Mesenchymal stem cell (in vitro differentiated cells and primary cell): ENCODE measurements at regions not wholly inside any gene's neighbourhood (a gene's known extent, or its start where the extent isn't known, plus 50 kb on each side); places are given as distances from the start of the nearest gene placed in this dataset.

Experiments
- DNase-seq: peaks from one replicate; pipeline ENCODE4 v3.0.0-alpha.2; 2013
- H2AFZ ChIP-seq: one replicate; pipeline ENCODE4 v1.6.1; 2013; ENCODE audit warnings: low read depth, mild to moderate bottlenecking, control low read depth, inconsistent platforms, low read length, moderate library complexity
- H2AK5ac ChIP-seq: 2 replicates; pipeline ENCODE4 v1.6.1; 2013; ENCODE audit warnings: low read length, moderate library complexity, mild to moderate bottlenecking, inconsistent platforms; ENCODE audit not compliant: severe bottlenecking
- H2BK120ac ChIP-seq: one replicate; pipeline ENCODE4 v1.6.1; 2013; ENCODE audit warnings: low read depth, mild to moderate bottlenecking, inconsistent platforms, low read length, moderate library complexity
- H2BK12ac ChIP-seq, 2 experiments: one replicate each; pipeline ENCODE4 v1.6.1; 2013; ENCODE audit warnings: inconsistent platforms in 2 of 2, low read length in 2 of 2, mild to moderate bottlenecking in 2 of 2, moderate library complexity in 2 of 2, control low read depth in 1 of 2
- H2BK15ac ChIP-seq: one replicate; pipeline ENCODE4 v1.6.1; 2013; ENCODE audit warnings: mild to moderate bottlenecking, low read depth, inconsistent platforms; ENCODE audit not compliant: poor library complexity, severe bottlenecking
- H2BK5ac ChIP-seq: 2 replicates; pipeline ENCODE4 v1.6.1; 2013; ENCODE audit warnings: low read depth, mild to moderate bottlenecking, low read length, control low read depth, inconsistent platforms; ENCODE audit not compliant: poor library complexity, severe bottlenecking
- H3K14ac ChIP-seq, 2 experiments: one replicate each; pipeline ENCODE4 v1.6.1; 2013; ENCODE audit warnings: inconsistent platforms in 2 of 2, low read length in 2 of 2, control low read depth in 1 of 2, mild to moderate bottlenecking in 1 of 2, moderate library complexity in 1 of 2
- H3K18ac ChIP-seq, 2 experiments: one replicate each; pipeline ENCODE4 v1.6.1; 2013; ENCODE audit warnings: inconsistent platforms in 2 of 2, low read length in 2 of 2, control low read depth in 1 of 2, low read depth in 1 of 2, mild to moderate bottlenecking in 1 of 2
- H3K23ac ChIP-seq, 2 experiments: one replicate each; pipeline ENCODE4 v1.6.1; 2013; ENCODE audit warnings: inconsistent platforms in 2 of 2, low read length in 2 of 2, mild to moderate bottlenecking in 2 of 2, moderate library complexity in 2 of 2, control low read depth in 1 of 2
- H3K27ac ChIP-seq: 2 replicates; pipeline ENCODE4 v1.5.1; 2013; ENCODE audit warnings: mild to moderate bottlenecking, moderate library complexity, low read length, control low read depth, inconsistent platforms; ENCODE audit not compliant: poor library complexity, severe bottlenecking
- H3K27me3 ChIP-seq, 2 experiments: 2 replicates each; pipeline versions ENCODE4 v1.6.1 to v1.7.0; 2013; ENCODE audit warnings: low read length in 2 of 2, mild to moderate bottlenecking in 2 of 2, moderate library complexity in 2 of 2, control low read depth in 1 of 2, inconsistent platforms in 1 of 2; ENCODE audit not compliant: control insufficient read depth in 1 of 2, insufficient read depth in 1 of 2
- H3K36me3 ChIP-seq, 2 experiments: 2 replicates each; pipeline versions ENCODE4 v1.6.1 to v1.7.0; 2013; ENCODE audit warnings: low read length in 2 of 2, control low read depth in 1 of 2, inconsistent platforms in 1 of 2, low read depth in 1 of 2, mild to moderate bottlenecking in 1 of 2; ENCODE audit not compliant: insufficient read depth in 2 of 2, control insufficient read depth in 1 of 2
- H3K4ac ChIP-seq, 2 experiments: one replicate each; pipeline ENCODE4 v1.6.1; 2013; ENCODE audit warnings: inconsistent platforms in 2 of 2, low read length in 2 of 2, mild to moderate bottlenecking in 2 of 2, moderate library complexity in 2 of 2, control low read depth in 1 of 2, low read depth in 1 of 2
- H3K4me1 ChIP-seq: 2 replicates; pipeline ENCODE4 v1.6.1; 2013; ENCODE audit warnings: low read depth, low read length, control low read depth; ENCODE audit not compliant: control insufficient read depth, insufficient read depth
- H3K4me2 ChIP-seq: 2 replicates; pipeline ENCODE4 v1.6.1; 2013; ENCODE audit warnings: low read length, mild to moderate bottlenecking, inconsistent platforms; ENCODE audit not compliant: poor library complexity, severe bottlenecking
- H3K4me3 ChIP-seq, 2 experiments: 2 replicates each; pipeline versions ENCODE4 v1.5.1 to v1.7.0; 2013; ENCODE audit warnings: low read length in 2 of 2, mild to moderate bottlenecking in 2 of 2, control low read depth in 1 of 2, low read depth in 1 of 2; ENCODE audit not compliant: insufficient read depth in 1 of 2
- H3K79me1 ChIP-seq: replicated peaks from 2 replicates; pipeline ENCODE4 v1.6.1; 2013; ENCODE audit warnings: mild to moderate bottlenecking, control low read depth, low read length, inconsistent platforms; ENCODE audit not compliant: poor library complexity, severe bottlenecking
- H3K9ac ChIP-seq: 2 replicates; pipeline ENCODE4 v1.7.0; 2013; ENCODE audit warnings: mild to moderate bottlenecking, low read length, moderate library complexity
- H3K9me3 ChIP-seq: 2 replicates; pipeline ENCODE4 v1.7.0; 2013; ENCODE audit warnings: mild to moderate bottlenecking, low read length; ENCODE audit not compliant: control insufficient read depth
- H4K8ac ChIP-seq: one replicate; pipeline ENCODE4 v1.6.1; 2013; ENCODE audit warnings: inconsistent platforms, mild to moderate bottlenecking, low read length, moderate library complexity
- H4K91ac ChIP-seq: one replicate; pipeline ENCODE4 v1.6.1; 2013; ENCODE audit warnings: mild to moderate bottlenecking, low read length, inconsistent platforms
- WGBS: methylation state at CpG from one replicate; pipeline ENCODE4 v1.1.7; 2013; ENCODE audit warnings: mixed read lengths; 5-methylcytosine and 5-hydroxymethylcytosine counted together

DNA sequence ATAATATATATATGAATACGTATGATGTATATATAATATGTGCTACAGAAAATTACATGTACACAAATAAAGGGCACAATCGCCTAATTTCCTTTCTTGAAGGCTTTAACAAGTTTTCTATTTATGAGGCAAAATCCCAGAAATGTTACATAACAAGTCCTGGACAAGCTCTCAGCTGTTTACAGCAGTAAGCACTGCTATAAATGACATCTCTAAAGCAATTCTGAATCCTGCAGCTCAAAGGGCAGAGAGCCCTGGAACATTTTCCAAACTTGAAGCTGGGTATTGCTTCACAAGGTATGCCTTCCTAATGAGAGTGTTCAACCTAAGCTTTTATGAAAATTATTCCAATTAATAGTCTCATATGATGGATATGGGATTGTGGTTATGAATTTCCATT lies 222.3 kb upstream of the GCFC2 start:
- H3K18ac ChIP-seq = no peak overlapping the region

DNA sequence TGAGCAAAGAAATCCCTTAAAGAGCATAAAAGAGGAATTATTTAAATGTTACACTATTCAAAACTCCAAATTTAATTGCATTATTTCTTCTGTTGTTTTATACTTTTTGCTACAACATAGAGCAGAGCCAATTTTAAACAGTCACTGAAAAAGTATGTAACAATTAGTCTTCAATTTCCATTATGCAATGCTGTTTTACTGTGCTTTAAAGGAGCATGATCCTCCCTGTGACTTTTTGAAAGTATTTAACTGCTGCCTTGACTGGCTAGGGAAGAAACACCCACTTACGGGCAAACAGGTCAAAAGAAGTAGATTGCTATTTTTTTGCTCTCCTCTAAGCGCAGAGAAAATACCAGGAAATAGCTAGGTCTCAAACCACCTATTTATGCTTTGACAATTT lies 217.4 kb upstream of the GCFC2 start:
- Histone ChIP-seq H3K9ac (no peak overlapping the region), H4K91ac (no peak overlapping the region), H4K8ac (no peak overlapping the region), H3K4me3 (no peak overlapping the region), H3K23ac (no peak overlapping the region), H3K36me3 (no peaks in the 10 kb centered on the region), H3K4me1 (no peaks in the 10 kb centered on the region), H3K4me2 (no peak overlapping the region), H3K9me3 (no peaks in the 10 kb centered on the region), H3K27ac (no peak overlapping the region), H2AFZ (no peak overlapping the region), H3K79me1 (no peaks in the 10 kb centered on the region), H3K4ac (no peak overlapping the region), H2BK12ac (no peak overlapping the region), H2BK15ac (no peak overlapping the region), H2BK120ac (no peak overlapping the region), H2AK5ac (no peak overlapping the region), H3K27me3 (no peaks in the 10 kb centered on the region), H3K14ac (no peak overlapping the region), H2BK5ac (no peak overlapping the region), H3K18ac (no peak overlapping the region)
- no peak for DNase-seq
- WGBS = 100% methylated on average over 1 of the region's 2 CpGs

More for the DNA sequence above, 222.3 kb upstream of the GCFC2 start:
- 25% methylated on average over 1 of the region's 2 CpGs for WGBS
- no peak overlapping the region for H3K9ac ChIP-seq
- H3K14ac ChIP-seq = no peak overlapping the region
- H2BK120ac ChIP-seq = no peak overlapping the region
- H3K27me3 ChIP-seq = no peaks in the 10 kb centered on the region
- no peak overlapping the region for H2AFZ ChIP-seq
- H2BK5ac ChIP-seq = no peak overlapping the region
- H3K36me3 ChIP-seq = no peaks in the 10 kb centered on the region
- no peak overlapping the region for H4K8ac ChIP-seq
- H3K4me1 ChIP-seq = no peaks in the 10 kb centered on the region
- H2BK12ac ChIP-seq = no peak overlapping the region
- no peak overlapping the region for H4K91ac ChIP-seq
- no peaks in the 10 kb centered on the region for H3K9me3 ChIP-seq
- DNase-seq = no peak
- no peak overlapping the region for H3K27ac ChIP-seq
- H3K79me1 ChIP-seq = no peaks in the 10 kb centered on the region
- no peak overlapping the region for H2BK15ac ChIP-seq
- H3K4ac ChIP-seq = no peak overlapping the region
- H3K23ac ChIP-seq = no peak overlapping the region
- H2AK5ac ChIP-seq = no peak overlapping the region
- H3K4me2 ChIP-seq = no peak overlapping the region
- no peak overlapping the region for H3K4me3 ChIP-seq

DNA sequence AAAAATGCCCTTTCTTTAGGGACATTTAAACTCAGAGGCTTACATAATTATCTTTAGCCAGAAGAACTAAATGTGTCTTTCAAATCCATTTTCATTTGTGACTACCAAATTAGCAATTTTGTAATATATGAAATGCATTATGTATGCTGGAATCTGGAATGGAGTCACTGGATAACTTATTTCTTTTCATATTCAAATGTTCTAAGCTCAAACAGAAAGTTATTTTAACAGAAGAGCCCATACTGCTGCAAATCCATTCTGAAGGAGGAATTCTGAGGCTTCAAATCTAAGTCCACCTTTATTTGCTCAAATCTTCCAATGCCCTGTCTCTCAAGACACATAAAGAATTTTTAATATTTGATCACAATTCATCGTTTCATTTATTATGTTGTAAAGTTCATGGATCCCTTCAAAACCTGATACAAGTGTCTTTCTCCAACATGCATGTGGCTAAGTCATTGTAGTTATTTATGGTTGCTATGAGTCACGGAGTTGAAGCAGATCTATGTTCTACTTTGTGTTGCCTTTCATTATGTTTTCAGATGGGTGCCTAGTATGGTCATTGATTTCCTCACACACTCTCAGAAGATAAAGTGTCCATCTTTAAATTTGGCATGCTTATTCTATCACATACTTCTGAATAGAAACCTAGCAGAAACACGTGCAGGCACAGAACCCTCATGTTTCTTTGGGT lies 214.8 kb upstream of the GCFC2 start:
- H2BK120ac ChIP-seq = no peak overlapping the region
- no peak overlapping the region for H2BK15ac ChIP-seq
- peaks cover 0 to 5% of the 10 kb centered on the region in 2 experiments for H3K27me3 ChIP-seq
- no peak overlapping the region for H4K91ac ChIP-seq
- no peaks in the 10 kb centered on the region for H3K4me1 ChIP-seq
- 86% methylated on average over 2 of the region's 3 CpGs for WGBS
- DNase-seq = no peak
- no peak overlapping the region for H3K23ac ChIP-seq
- no peaks in the 10 kb centered on the region for H3K79me1 ChIP-seq
- H3K18ac ChIP-seq = no peak overlapping the region
- no peak overlapping the region for H2BK12ac ChIP-seq
- no peak overlapping the region for H3K4me2 ChIP-seq
- no peaks in the 10 kb centered on the region for H3K9me3 ChIP-seq
- H3K14ac ChIP-seq = no peak overlapping the region
- H2AK5ac ChIP-seq = no peak overlapping the region
- H2AFZ ChIP-seq = no peak overlapping the region
- H3K9ac ChIP-seq = no peak overlapping the region
- no peak overlapping the region for H3K4me3 ChIP-seq
- no peaks in the 10 kb centered on the region for H3K36me3 ChIP-seq
- no peak overlapping the region for H3K27ac ChIP-seq
- no peak overlapping the region for H2BK5ac ChIP-seq
- H3K4ac ChIP-seq = no peak overlapping the region
- no peak overlapping the region for H4K8ac ChIP-seq

DNA sequence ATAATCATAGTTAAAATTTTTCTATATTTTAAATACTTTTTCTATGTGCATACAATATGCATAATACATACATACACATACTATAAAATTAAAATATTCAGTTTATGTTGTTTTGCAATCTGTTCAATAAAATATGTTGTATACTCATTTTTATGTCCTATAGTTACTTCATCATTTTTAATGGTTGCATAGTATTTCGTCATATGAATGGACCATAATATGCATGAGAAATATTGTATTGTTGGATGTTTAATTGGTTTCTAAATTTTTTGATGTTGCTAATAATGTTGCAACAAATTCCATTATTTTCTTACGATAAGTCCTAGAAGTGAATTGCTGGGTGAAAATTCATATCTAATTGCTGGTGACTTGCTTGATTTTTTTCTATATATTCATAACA lies 211.5 kb upstream of the GCFC2 start:
- Histone ChIP-seq H3K4ac (no peak overlapping the region), H3K4me3 (no peak overlapping the region), H3K36me3 (no peaks in the 10 kb centered on the region), H3K18ac (no peak overlapping the region), H3K9me3 (peaks cover 3% of the 10 kb centered on the region), H2BK12ac (no peak overlapping the region), H2BK5ac (no peak overlapping the region), H2BK120ac (no peak overlapping the region), H4K8ac (no peak overlapping the region), H3K4me2 (no peak overlapping the region), H3K23ac (no peak overlapping the region), H3K79me1 (no peaks in the 10 kb centered on the region), H2BK15ac (no peak overlapping the region), H3K14ac (no peak overlapping the region), H3K4me1 (no peaks in the 10 kb centered on the region), H2AFZ (no peak overlapping the region), H4K91ac (no peak overlapping the region), H3K27me3 (peaks cover 0 to 5% of the 10 kb centered on the region in 2 experiments), H3K27ac (no peak overlapping the region), H2AK5ac (no peak overlapping the region), H3K9ac (no peak overlapping the region)
- DNase-seq = no peak
- WGBS = 63% methylated on average over 1 of the region's 2 CpGs
